Colonic mucosa (tissue), 4 donors: ENCODE measurements at regions not wholly inside any gene's neighbourhood (a gene's known extent, or its start where the extent isn't known, plus 50 kb on each side); places are given as distances from the start of the nearest gene placed in this dataset.

Experiments used
- DNase-seq: peaks from one replicate; pipeline ENCODE4 v3.0.0-alpha.2; 2020
- H3K27ac ChIP-seq: fragments of 200-600 bp; one replicate; pipeline ENCODE4 v1.8.0; 2021
- H3K27me3 ChIP-seq: fragments of 200-600 bp; one replicate; pipeline ENCODE4 v1.8.0; 2021
- H3K36me3 ChIP-seq: fragments of 200-600 bp; one replicate; pipeline ENCODE4 v1.8.0; 2021
- H3K4me1 ChIP-seq: fragments of 200-600 bp; one replicate; pipeline ENCODE4 v1.8.0; 2021; ENCODE audit warnings: mild to moderate bottlenecking
- H3K4me3 ChIP-seq: fragments of 200-600 bp; one replicate; pipeline ENCODE4 v1.8.0; 2021
- H3K9ac ChIP-seq, 2 donors: one replicate each; pipeline ENCODE4 v1.7.0; 2013; ENCODE audit warnings: control low read depth in 2 of 2, low read depth in 2 of 2, low read length in 2 of 2
- H3K9me3 ChIP-seq: fragments of 200-600 bp; one replicate; pipeline ENCODE4 v1.8.0; 2021
- CTCF ChIP-seq: fragments of 200-600 bp; IDR thresholded peaks from one replicate; pipeline ENCODE4 v1.8.0; 2022; ENCODE audit warnings: antibody characterized with exemption, mild to moderate bottlenecking
- intact Hi-C: fragments of 100-400 bp; cut with DNase I; formaldehyde crosslinking; loops from one replicate; pipeline ENCODE4 v1.14.1; 2022
- donor health status: healthy.
- donor health status: DM: no; HTN: no; CAD: no.
- donor health status: DM: no; HTN: no; CAD: no.

- TF ChIP-seq CTCF = no peak
- no peaks in the 10 kb centered on the region for H3K4me1 ChIP-seq
- H3K27ac ChIP-seq = no peak overlapping the region
- no peak overlapping the region for H3K9ac ChIP-seq
- H3K36me3 ChIP-seq = no peaks in the 10 kb centered on the region
- H3K4me3 ChIP-seq = no peak overlapping the region
- H3K9me3 ChIP-seq = no peaks in the 10 kb centered on the region
- no peak for DNase-seq
- intact Hi-C loops = no loop called here
- H3K27me3 ChIP-seq = no peaks in the 10 kb centered on the region
Measured at GRCh38 chr5:107779437-107779836, 108.7 kb upstream of the EFNA5 start.

- Histone ChIP-seq H3K36me3 (no peaks in the 10 kb centered on the region), H3K4me3 (no peak overlapping the region), H3K9ac (no peak overlapping the region), H3K27ac (no peak overlapping the region), H3K27me3 (no peaks in the 10 kb centered on the region), H3K4me1 (no peaks in the 10 kb centered on the region), H3K9me3 (no peaks in the 10 kb centered on the region)
- no peak for DNase-seq
- TF ChIP-seq CTCF = no peak
- intact Hi-C loops = no loop called here
Measured at GRCh38 chr5:107778647-107779046, 107.9 kb upstream of the EFNA5 start.

GRCh38 chr5:107776922-107777740, 106.4 kb upstream of the EFNA5 start:
- Histone ChIP-seq H3K4me3 (no peak overlapping the region), H3K9me3 (no peaks in the 10 kb centered on the region), H3K27ac (no peak overlapping the region), H3K27me3 (no peaks in the 10 kb centered on the region), H3K36me3 (no peaks in the 10 kb centered on the region), H3K9ac (no peak overlapping the region), H3K4me1 (no peaks in the 10 kb centered on the region)
- intact Hi-C loops = no loop called here
- DNase-seq = no peak
- TF ChIP-seq CTCF = no peak

- Histone ChIP-seq H3K27ac (no peak overlapping the region), H3K36me3 (no peaks in the 10 kb centered on the region), H3K4me1 (no peaks in the 10 kb centered on the region), H3K9me3 (no peaks in the 10 kb centered on the region), H3K27me3 (no peaks in the 10 kb centered on the region), H3K4me3 (no peak overlapping the region), H3K9ac (no peak overlapping the region)
- DNase-seq = no peak
- intact Hi-C loops = no loop called here
- TF ChIP-seq CTCF = no peak
Measured at GRCh38 chr5:107776506-107776905, 105.8 kb upstream of the EFNA5 start.

- Histone ChIP-seq H3K9ac (no peak overlapping the region), H3K27ac (no peak overlapping the region), H3K4me3 (no peak overlapping the region), H3K9me3 (no peaks in the 10 kb centered on the region), H3K36me3 (no peaks in the 10 kb centered on the region), H3K4me1 (no peaks in the 10 kb centered on the region), H3K27me3 (no peaks in the 10 kb centered on the region)
- intact Hi-C loops = no loop called here
- DNase-seq = no peak
- no peak for TF ChIP-seq CTCF
Measured at GRCh38 chr5:107774316-107774715, 103.6 kb upstream of the EFNA5 start.
